ENCODE measurements at regions not wholly inside any gene's neighbourhood (a gene's known extent, or its start where the extent isn't known, plus 50 kb on each side); places are given as distances from the start of the nearest gene placed in this dataset.

DNA sequence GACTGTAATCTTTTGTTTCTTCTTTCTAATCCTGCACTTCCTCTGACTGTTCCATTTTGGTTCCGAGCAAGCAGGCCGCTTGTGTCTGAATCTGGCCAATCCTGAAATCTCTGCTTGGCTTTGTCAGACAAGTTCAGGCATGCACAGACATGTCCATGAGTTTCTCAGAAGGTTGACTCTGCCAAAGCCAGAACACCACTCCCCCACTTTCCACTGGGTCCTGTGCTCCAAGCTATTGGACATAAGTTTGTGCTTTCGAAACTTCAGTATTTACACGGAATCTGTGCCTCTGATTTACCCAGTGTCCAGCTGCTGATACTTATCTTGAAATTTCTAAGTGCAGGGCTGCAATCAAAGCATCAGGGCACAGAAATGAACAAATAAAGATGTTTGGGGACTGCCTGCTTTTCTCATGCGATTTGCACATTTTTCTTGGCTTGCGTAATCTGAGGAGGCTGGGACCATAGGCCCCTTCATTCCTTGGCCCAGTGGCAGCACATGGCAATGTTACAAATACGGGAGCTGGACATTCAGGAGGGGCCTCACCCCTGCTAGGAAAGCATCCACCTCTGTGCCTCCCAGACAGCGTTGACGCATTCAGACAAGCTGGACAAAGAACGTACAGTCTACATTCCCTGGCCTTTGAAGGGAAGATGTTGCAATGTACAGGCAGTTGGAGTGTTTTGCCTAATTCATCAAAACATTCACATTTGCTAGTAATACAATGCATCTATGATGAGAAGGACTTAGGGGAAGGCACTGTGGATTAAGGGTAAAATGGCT is 209.2 kb upstream of the PAPPA start (continued):
- TF ChIP-seq, protein P1, sequence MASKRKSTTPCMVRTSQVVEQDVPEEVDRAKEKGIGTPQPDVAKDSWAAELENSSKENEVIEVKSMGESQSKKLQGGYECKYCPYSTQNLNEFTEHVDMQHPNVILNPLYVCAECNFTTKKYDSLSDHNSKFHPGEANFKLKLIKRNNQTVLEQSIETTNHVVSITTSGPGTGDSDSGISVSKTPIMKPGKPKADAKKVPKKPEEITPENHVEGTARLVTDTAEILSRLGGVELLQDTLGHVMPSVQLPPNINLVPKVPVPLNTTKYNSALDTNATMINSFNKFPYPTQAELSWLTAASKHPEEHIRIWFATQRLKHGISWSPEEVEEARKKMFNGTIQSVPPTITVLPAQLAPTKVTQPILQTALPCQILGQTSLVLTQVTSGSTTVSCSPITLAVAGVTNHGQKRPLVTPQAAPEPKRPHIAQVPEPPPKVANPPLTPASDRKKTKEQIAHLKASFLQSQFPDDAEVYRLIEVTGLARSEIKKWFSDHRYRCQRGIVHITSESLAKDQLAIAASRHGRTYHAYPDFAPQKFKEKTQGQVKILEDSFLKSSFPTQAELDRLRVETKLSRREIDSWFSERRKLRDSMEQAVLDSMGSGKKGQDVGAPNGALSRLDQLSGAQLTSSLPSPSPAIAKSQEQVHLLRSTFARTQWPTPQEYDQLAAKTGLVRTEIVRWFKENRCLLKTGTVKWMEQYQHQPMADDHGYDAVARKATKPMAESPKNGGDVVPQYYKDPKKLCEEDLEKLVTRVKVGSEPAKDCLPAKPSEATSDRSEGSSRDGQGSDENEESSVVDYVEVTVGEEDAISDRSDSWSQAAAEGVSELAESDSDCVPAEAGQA (IDR thresholded peaks at IDR 0.05; ENCODE audit: low read depth): peak; percentile 40; the same call in 1 of the 2 replicates
- TF ChIP-seq, protein P1 (CRISPR knock-in tag; IDR thresholded peaks at IDR 0.05; ENCODE audit: borderline replicate concordance): no peak
- TF ChIP-seq PRDM15 (CRISPR knock-in tag; IDR thresholded peaks at IDR 0.05): peak; percentile 86
- no peak for TF ChIP-seq SRSF1 (optimal IDR thresholded peaks at IDR 0.05; ENCODE audit: low read depth, low read length)
- TF ChIP-seq ZBTB46 (CRISPR knock-in tag; IDR thresholded peaks at IDR 0.05; ENCODE audit: borderline replicate concordance): no peak
- peak; percentile 78 for TF ChIP-seq ZNF609 (CRISPR knock-in tag; IDR thresholded peaks at IDR 0.05; ENCODE audit: borderline replicate concordance)
- TF ChIP-seq, protein P2, sequence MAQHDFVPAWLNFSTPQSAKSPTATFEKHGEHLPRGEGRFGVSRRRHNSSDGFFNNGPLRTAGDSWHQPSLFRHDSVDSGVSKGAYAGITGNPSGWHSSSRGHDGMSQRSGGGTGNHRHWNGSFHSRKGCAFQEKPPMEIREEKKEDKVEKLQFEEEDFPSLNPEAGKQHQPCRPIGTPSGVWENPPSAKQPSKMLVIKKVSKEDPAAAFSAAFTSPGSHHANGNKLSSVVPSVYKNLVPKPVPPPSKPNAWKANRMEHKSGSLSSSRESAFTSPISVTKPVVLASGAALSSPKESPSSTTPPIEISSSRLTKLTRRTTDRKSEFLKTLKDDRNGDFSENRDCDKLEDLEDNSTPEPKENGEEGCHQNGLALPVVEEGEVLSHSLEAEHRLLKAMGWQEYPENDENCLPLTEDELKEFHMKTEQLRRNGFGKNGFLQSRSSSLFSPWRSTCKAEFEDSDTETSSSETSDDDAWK (CRISPR knock-in tag; IDR thresholded peaks at IDR 0.05): no peak
- TF ChIP-seq PHF21A (CRISPR knock-in tag; IDR thresholded peaks at IDR 0.05): peak; percentile 99
- TF ChIP-seq BRCA1 (CRISPR knock-in tag; IDR thresholded peaks at IDR 0.05): no peak
- no peak; the same call in 1 of the 2 replicates for TF ChIP-seq YEATS4 (CRISPR knock-in tag; IDR thresholded peaks at IDR 0.05; ENCODE audit: borderline replicate concordance)
